Thymus (tissue), 11 donors: ENCODE measurements at regions not wholly inside any gene's neighbourhood (a gene's known extent, or its start where the extent isn't known, plus 50 kb on each side); places are given as distances from the start of the nearest gene placed in this dataset.
"Not testable (repeated sequence)": the region's sequence is repeated elsewhere in the genome, so short reads cannot be mapped to it uniquely, and the experiment has no call there.

Source experiments
- DNase-seq, 9 donors: peaks; one replicate each; pipeline ENCODE4 v3.0.0-alpha.2; 2013; ENCODE audit warnings: low spot score in 9 of 9, low read depth in 6 of 9, missing footprints in 1 of 9
- H3K27ac ChIP-seq, 2 donors: one replicate each; pipeline ENCODE4 v1.5.1; 2013; ENCODE audit warnings: control low read depth in 1 of 2, low read depth in 1 of 2, low read length in 1 of 2, mild to moderate bottlenecking in 1 of 2, moderate library complexity in 1 of 2
- H3K27me3 ChIP-seq, 2 donors: one replicate each; pipeline ENCODE4 v1.5.1; 2013; ENCODE audit warnings: low read length in 1 of 2; ENCODE audit not compliant: control insufficient read depth in 2 of 2, insufficient read depth in 1 of 2
- H3K36me3 ChIP-seq, 2 donors: one replicate each; pipeline ENCODE4 v1.5.1; 2013; ENCODE audit warnings: low read length in 1 of 2, mild to moderate bottlenecking in 1 of 2, moderate library complexity in 1 of 2; ENCODE audit not compliant: control insufficient read depth in 2 of 2, insufficient read depth in 2 of 2
- H3K4me1 ChIP-seq, 2 donors: one replicate each; pipeline ENCODE4 v1.5.1; 2013; ENCODE audit warnings: low read length in 2 of 2; ENCODE audit not compliant: control insufficient read depth in 2 of 2, insufficient read depth in 2 of 2
- H3K4me3 ChIP-seq, 2 donors: one replicate each; pipeline ENCODE4 v1.5.1; 2013; ENCODE audit warnings: low read length in 2 of 2, control low read depth in 1 of 2, mild to moderate bottlenecking in 1 of 2
- H3K9me3 ChIP-seq, 2 donors: one replicate each; pipeline ENCODE4 v1.5.1; 2013; ENCODE audit warnings: low read length in 1 of 2, mild to moderate bottlenecking in 1 of 2; ENCODE audit not compliant: control insufficient read depth in 2 of 2, insufficient read depth in 1 of 2
- WGBS: extraction: QIAGEN DNeasy Blood & Tissue Kit; methylation state at CpG from one replicate; pipeline ENCODE4 v1.1.7; 2013; 5-methylcytosine and 5-hydroxymethylcytosine counted together
- donor health status: healthy.

DNA sequence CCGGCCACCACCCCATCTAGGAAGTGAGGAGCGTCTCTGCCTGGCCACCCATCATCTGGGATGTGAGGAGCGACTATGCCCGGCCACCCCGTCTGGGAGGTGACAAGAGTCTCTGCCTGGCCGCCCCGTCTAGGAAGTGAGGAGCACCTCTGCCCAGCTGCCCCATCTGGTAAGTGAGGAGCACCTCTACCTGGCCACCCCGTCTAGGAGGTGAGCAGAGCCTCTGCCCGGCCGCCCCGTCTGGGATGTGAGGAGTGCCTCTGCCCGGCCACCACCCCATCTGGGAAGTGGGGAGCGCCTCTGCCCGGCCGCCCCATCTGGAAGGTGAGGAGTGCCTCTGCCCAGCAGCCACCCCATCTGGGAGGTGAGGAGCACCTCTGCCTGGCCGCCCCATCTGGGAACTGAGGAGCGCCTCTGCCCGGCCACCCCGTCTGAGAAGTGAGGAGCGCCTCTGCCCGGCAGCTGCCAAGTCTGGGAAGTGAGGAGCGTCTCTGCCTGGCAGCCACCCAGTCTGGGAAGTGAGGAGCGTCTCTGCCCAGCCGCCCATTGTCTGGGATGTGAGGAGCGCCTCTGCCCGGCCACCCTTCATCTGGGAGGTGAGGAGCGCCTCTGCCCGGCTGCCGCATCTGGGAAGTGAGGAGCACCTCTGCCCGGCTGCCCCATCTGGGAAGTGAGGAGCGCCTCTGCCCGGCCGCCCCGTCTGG, 164.4 kb downstream of the CENPC start:
- DNase-seq, H3K9me3 ChIP-seq, H3K4me1 ChIP-seq, H3K27me3 ChIP-seq, H3K27ac ChIP-seq, H3K36me3 ChIP-seq, H3K4me3 ChIP-seq: not testable (repeated sequence)
- WGBS: 93% methylated on average over 34 of the region's 34 CpGs

DNA sequence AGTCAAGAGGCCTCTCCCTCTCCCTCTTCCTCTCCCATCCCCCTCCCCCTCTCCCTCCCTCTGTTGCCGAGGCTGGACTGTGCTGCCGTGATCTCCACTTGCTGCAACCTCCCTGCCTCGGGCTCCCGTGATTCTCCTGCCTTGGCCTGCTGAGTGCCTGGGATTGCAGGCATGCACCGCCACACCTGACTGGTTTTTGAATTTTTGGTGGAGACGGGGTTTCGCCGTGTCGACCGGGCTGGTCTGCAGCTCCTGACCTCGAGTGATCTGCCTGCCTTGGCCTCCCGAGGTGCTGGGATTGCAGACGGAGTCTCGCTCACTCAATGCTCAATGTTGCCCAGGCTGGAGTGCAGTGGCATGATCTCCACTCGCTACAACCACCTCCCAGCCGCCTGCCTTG, 165.1 kb downstream of the CENPC start:
- peaks cover 0 to 6% of the 10 kb centered on the region in 2 donors for H3K9me3 ChIP-seq
- H3K4me1 ChIP-seq: no peaks in the 10 kb centered on the region
- 96% methylated on average over 16 of the region's 16 CpGs for WGBS
- no peaks in the 10 kb centered on the region for H3K27me3 ChIP-seq
- H3K27ac ChIP-seq: no peak overlapping the region
- no peak for DNase-seq
- no peak overlapping the region for H3K4me3 ChIP-seq
- no peaks in the 10 kb centered on the region for H3K36me3 ChIP-seq

DNA sequence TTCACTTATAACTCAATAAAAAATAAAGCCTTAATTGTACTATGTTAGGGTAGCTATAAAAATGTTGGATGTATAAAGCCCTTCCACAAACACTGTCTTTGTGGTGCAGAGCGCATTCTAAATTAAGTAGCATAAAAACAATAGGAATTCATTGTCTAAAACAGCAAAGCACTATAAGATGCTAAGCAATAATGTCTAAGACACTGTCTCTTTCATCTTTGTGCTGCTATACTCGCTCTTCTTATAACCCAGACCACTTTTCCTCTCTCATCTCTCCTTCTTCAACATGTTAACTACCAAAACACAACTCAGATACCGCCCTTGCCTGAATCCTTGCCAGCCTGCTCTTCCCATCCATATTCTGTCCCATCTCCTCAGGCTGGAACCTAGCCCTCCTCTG, 170.0 kb downstream of the CENPC start:
- H3K4me1 ChIP-seq: no peaks in the 10 kb centered on the region
- H3K27me3 ChIP-seq: no peaks in the 10 kb centered on the region
- H3K4me3 ChIP-seq: no peak overlapping the region
- WGBS: 97% methylated on average over 3 of the region's 3 CpGs
- no peaks in the 10 kb centered on the region for H3K9me3 ChIP-seq
- no peaks in the 10 kb centered on the region for H3K36me3 ChIP-seq
- no peak overlapping the region for H3K27ac ChIP-seq
- no peak for DNase-seq

DNA sequence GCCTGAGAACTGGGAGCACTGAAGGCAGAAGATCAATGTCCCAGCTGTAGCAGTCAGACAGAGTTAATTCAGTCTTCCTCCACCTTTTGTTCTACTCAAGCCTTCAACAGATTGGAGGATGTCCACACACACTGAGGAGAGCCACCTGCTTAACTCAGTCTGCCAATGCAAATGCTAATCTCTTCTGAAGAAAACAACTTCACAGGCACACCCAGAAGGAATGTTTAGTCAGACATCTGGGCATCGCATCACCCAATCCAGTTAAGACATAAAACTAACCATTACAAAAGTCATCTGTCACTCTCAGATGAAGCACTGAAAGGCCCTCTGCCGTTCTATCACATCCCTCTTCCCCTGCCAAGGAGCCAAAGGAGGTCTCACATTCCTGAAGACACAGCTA, 173.7 kb downstream of the CENPC start:
- Histone ChIP-seq H3K36me3 (no peaks in the 10 kb centered on the region), H3K4me3 (no peak overlapping the region), H3K4me1 (no peaks in the 10 kb centered on the region), H3K9me3 (no peaks in the 10 kb centered on the region), H3K27ac (no peak overlapping the region), H3K27me3 (no peaks in the 10 kb centered on the region)
- 92% methylated on average over 2 of the region's 2 CpGs for WGBS
- DNase-seq: no peak

DNA sequence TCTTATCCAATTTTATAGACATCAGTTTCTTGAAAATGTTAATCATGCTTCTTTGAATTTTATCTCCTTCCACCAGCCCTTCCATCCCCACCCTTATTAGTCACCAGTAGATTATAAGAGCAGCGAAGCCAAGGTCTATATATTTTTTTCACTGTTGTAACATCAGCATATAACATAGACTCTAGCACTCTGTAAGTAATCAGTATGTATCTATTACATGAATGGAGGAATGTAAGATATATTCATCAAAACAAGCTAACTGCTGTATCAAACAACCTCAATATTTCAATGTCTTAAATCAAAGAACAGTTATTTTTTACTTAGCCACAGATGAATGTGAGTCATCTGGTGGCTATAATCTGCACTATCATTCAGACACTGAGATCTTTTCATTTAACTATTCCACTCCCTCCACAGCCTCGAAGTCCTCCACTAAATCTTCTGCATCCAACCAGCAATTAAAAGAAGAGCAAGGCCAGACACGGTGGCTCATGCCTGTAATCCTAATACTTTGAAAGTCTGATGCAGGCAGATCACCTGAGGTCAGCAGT, 178.9 kb downstream of the CENPC start:
- WGBS: 90% methylated on average over 3 of the region's 3 CpGs

DNA sequence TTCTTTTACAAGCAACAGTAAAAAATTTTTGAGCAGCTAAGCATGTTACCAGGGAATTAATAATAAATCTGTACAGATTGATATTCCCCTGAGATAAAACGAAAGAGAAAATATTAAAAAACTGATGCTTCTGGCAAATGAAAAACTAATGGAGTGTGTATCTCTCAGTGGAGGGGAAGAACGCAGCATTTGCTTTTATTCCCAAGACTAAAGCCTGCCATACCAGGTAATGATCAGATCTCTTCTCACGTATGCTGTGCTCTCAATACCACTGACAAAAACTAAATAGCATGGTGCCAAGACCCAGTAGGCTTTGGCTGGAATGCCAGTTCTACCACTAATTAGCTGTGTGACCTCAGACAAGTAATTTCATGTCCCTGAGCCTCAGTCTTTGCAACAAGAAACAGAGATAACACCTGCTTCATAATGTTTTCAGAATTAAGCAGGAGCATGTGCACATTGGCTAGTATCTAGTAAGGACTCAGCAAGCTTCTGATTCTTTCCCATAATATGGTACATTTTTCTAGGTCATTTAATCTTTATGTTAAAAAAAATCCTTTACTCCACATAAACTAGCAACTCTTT, 179.6 kb downstream of the CENPC start:
- WGBS: 93% methylated on average over 3 of the region's 3 CpGs
- no peak overlapping the region for H3K27ac ChIP-seq
- DNase-seq: no peak
- no peaks in the 10 kb centered on the region for H3K36me3 ChIP-seq
- no peak overlapping the region for H3K4me3 ChIP-seq
- no peaks in the 10 kb centered on the region for H3K4me1 ChIP-seq
- no peaks in the 10 kb centered on the region for H3K27me3 ChIP-seq
- peaks cover 0 to 3% of the 10 kb centered on the region in 2 donors for H3K9me3 ChIP-seq

More for the DNA sequence above, 178.9 kb downstream of the CENPC start:
- Histone ChIP-seq H3K36me3 (no peaks in the 10 kb centered on the region), H3K4me1 (no peaks in the 10 kb centered on the region), H3K27me3 (no peaks in the 10 kb centered on the region), H3K9me3 (peaks cover 0 to 3% of the 10 kb centered on the region in 2 donors), H3K27ac (no peak overlapping the region), H3K4me3 (no peak overlapping the region)
- DNase-seq: no peak

DNA sequence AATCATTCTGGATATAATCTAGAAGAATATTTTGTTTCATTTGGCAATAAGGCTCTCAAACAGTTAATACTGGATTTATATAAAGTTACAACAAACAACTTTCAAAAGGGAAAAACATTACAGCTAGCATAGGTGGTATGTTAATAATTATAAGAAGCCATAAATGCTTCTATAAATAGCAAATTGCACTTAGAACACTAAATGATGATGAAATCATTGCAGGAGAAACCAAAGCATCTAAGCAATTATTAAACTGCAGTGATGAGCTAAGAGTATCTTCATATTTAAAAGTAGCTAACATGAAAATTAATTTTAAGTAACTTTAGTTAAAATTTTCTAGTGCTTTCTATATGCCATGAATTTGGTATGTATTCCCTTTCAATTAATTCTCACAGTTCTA, 189.5 kb downstream of the CENPC start:
- Histone ChIP-seq H3K4me1 (no peaks in the 10 kb centered on the region), H3K27ac (no peak overlapping the region), H3K4me3 (no peak overlapping the region), H3K36me3 (no peaks in the 10 kb centered on the region), H3K9me3 (no peaks in the 10 kb centered on the region), H3K27me3 (no peaks in the 10 kb centered on the region)
- DNase-seq: no peak

DNA sequence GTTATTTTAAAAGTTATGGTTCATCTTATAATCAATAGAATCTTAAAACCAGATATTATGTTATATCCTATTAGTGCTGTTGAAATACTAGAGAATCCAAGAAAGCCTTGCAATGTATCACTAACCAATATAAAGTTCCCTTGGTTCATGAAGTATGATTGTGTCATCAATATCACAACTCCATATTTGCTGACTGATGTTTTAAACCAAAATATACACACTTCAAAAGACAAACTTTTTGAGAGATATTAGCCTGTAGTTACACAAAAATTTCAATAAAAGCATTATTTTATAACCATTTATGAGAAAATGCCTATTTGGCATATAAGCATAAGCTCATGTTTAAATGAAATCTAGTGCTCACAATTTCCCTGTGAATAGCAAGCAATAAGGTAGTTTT, 198.6 kb downstream of the CENPC start:
- H3K4me1 ChIP-seq: no peaks in the 10 kb centered on the region
- H3K27ac ChIP-seq: no peak overlapping the region
- no peaks in the 10 kb centered on the region for H3K9me3 ChIP-seq
- H3K27me3 ChIP-seq: no peaks in the 10 kb centered on the region
- no peak overlapping the region for H3K4me3 ChIP-seq
- DNase-seq: no peak
- H3K36me3 ChIP-seq: no peaks in the 10 kb centered on the region

DNA sequence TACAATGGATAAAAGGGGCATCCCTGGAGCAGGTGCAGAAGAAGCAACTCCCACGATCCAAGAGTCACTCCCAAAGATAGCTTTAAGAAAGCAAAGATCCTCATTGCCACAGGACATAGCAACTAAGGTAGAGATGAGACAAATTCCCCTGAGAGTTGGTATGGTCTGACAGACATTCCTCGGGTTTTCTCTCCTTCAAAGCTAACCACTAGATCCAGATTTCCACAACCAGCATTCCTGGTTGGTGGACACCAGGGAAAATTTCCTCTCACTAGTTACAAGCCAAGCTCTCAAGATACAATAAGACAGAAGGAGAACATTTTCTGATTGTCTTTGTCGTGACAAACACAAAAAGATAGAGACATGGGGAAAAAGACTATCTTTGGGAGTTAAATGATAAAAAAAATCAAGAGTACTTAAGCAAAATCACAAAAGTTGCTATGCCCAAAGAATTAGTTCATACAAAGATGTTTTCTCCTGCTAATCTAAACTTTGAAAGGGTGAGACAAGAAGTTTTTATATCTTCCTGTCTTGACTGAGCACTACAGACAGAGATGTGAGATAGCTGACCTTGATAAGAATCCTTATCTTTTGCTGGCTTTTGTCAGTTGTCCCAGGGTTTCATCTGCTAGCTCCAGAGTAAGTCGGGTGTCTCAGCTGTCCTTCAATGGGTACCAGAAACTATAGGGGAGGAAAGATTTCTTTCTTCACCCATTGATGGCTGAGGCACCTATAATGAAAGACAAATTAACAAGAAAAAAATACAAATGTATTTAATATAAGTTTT, 200.5 kb downstream of the CENPC start:
- no peaks in the 10 kb centered on the region for H3K27me3 ChIP-seq
- no peak overlapping the region for H3K27ac ChIP-seq
- no peak for DNase-seq
- H3K36me3 ChIP-seq: no peaks in the 10 kb centered on the region
- no peak overlapping the region for H3K4me3 ChIP-seq
- 75% methylated on average over 4 of the region's 4 CpGs for WGBS
- no peaks in the 10 kb centered on the region for H3K9me3 ChIP-seq
- H3K4me1 ChIP-seq: no peaks in the 10 kb centered on the region
